ENCODE measurements at regions not wholly inside any gene's neighbourhood (a gene's known extent, or its start where the extent isn't known, plus 50 kb on each side); places are given as distances from the start of the nearest gene placed in this dataset.

- TF ChIP-seq CTCF (conservative IDR thresholded peaks at IDR 0.05; ENCODE audit: low read length) (no peak), EZH2phosphoT487 (IDR thresholded peaks at IDR 0.05; ENCODE audit: borderline replicate concordance) (no peak)
Measured at GRCh38 chr4:128649575-128650205, 159.8 kb upstream of the JADE1 start.
